Ishikawa (cell line): ENCODE measurements at regions not wholly inside any gene's neighbourhood (a gene's known extent, or its start where the extent isn't known, plus 50 kb on each side); places are given as distances from the start of the nearest gene placed in this dataset.

Experiments
- EP300 ChIP-seq: IDR thresholded peaks from 2 replicates; pipeline ENCODE4 v1.6.1; 2012; ENCODE audit warnings: borderline replicate concordance
- NFIC ChIP-seq: IDR thresholded peaks from 2 replicates; pipeline ENCODE4 v1.6.1; 2012
- TAF1 ChIP-seq: IDR thresholded peaks from 2 replicates; pipeline ENCODE4 v1.6.1; 2012; ENCODE audit warnings: low read depth, mild to moderate bottlenecking

DNA sequence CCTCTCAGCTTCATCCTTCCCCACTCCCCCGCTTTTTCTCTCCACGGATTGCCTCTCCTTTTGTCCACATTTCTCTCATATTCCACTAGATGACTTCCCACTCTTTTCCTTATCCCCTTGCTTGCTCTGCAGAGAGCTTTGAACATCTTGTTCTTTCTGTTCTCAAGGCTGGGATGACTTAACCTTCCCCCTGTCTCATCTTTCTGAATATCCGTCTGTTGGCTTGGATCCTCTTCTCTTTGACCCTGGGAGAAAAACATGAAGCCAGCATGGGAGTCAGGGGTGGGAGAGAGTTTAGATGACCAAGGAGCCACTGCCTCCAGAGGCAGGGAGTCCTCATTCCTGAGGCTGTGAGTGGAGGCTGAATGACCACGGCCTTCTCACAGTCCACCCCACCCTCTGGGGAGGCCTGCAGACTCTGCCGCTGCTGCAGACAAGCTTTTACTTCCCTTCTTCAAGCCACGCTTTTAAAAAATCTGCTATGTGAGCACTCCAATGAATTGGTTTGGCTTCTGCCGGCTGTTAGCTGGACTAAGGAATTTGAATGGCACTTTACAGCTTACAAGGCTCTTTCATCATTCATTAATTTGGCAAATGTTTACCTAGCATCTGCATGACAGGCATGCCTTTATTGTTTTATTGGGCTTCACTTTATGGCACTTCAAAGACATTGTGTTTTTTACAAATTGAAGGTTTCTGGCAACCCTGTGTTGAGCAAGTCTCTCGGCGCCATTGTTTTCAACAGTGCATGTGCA, 111.6 kb upstream of the SLC6A6 start:
- TF ChIP-seq NFIC (no peak), EP300 (no peak), TAF1 (no peak)
